ENCODE measurements at regions not wholly inside any gene's neighbourhood (a gene's known extent, or its start where the extent isn't known, plus 50 kb on each side); places are given as distances from the start of the nearest gene placed in this dataset.

- Histone ChIP-seq H3K27me3 (no peaks in the 10 kb centered on the region), H3K4me3 (no peak overlapping the region), H3K36me3 (replicated peaks; ENCODE audit: insufficient read depth, low read depth) (no peaks in the 10 kb centered on the region), H3K9me2 (replicated peaks; ENCODE audit: insufficient read depth) (no peaks in the 10 kb centered on the region), H2AFZ (no peak overlapping the region), H4K20me1 (ENCODE audit: insufficient read depth, poor library complexity, severe bottlenecking) (no peaks in the 10 kb centered on the region), H3K4me1 (ENCODE audit: insufficient read depth) (no peaks in the 10 kb centered on the region), H3K79me2 (no peaks in the 10 kb centered on the region), H3K27ac (no peak overlapping the region), H3K9me3 (ENCODE audit: low read depth) (no peaks in the 10 kb centered on the region), H3K4me2 (no peak overlapping the region)
- no peak for DNase-seq (ENCODE audit: low spot score)
- no peak for TF ChIP-seq EZH2phosphoT487 (IDR thresholded peaks at IDR 0.05; ENCODE audit: low read depth, severe bottlenecking, unreplicated experiment)
- TF ChIP-seq EZH2 (IDR thresholded peaks at IDR 0.05; ENCODE audit: borderline replicate concordance), result no peak
- no peak for TF ChIP-seq CTCF (IDR thresholded peaks at IDR 0.05; ENCODE audit: poor library complexity)
- WGBS (ENCODE audit: low lambda C conversion rate, missing lambda C conversion rate), result 84% methylated on average over 7 of the region's 7 CpGs
These were observed 155.3 kb upstream of the NABP1 start for GRCh38 chr2:191522478-191523120.

GRCh38 chr2:191526091-191526490 is 151.8 kb upstream of the NABP1 start:
- H2AFZ ChIP-seq, result no peak overlapping the region
- H3K4me3 ChIP-seq, result no peak overlapping the region
- H3K4me2 ChIP-seq, result no peak overlapping the region
- H3K27me3 ChIP-seq, result no peaks in the 10 kb centered on the region
- no peaks in the 10 kb centered on the region for H3K9me2 ChIP-seq (replicated peaks; ENCODE audit: insufficient read depth)
- no peaks in the 10 kb centered on the region for H4K20me1 ChIP-seq (ENCODE audit: insufficient read depth, poor library complexity, severe bottlenecking)
- no peaks in the 10 kb centered on the region for H3K4me1 ChIP-seq (ENCODE audit: insufficient read depth)
- no peaks in the 10 kb centered on the region for H3K36me3 ChIP-seq (replicated peaks; ENCODE audit: insufficient read depth, low read depth)
- no peak overlapping the region for H3K27ac ChIP-seq
- no peaks in the 10 kb centered on the region for H3K79me2 ChIP-seq
- H3K9me3 ChIP-seq (ENCODE audit: low read depth), result no peaks in the 10 kb centered on the region
- 97% methylated on average over 1 of the region's 1 CpG for WGBS (ENCODE audit: low lambda C conversion rate, missing lambda C conversion rate)
- DNase-seq (ENCODE audit: low spot score), result no peak
- no peak for TF ChIP-seq CTCF (IDR thresholded peaks at IDR 0.05; ENCODE audit: poor library complexity)
- no peak for TF ChIP-seq EZH2 (IDR thresholded peaks at IDR 0.05; ENCODE audit: borderline replicate concordance)
- TF ChIP-seq EZH2phosphoT487 (IDR thresholded peaks at IDR 0.05; ENCODE audit: low read depth, severe bottlenecking, unreplicated experiment), result no peak

GRCh38 chr2:191526536-191526935 is 151.4 kb upstream of the NABP1 start:
- Histone ChIP-seq H3K9me2 (replicated peaks; ENCODE audit: insufficient read depth) (no peaks in the 10 kb centered on the region), H3K4me2 (no peak overlapping the region), H3K27me3 (no peaks in the 10 kb centered on the region), H3K79me2 (no peaks in the 10 kb centered on the region), H4K20me1 (ENCODE audit: insufficient read depth, poor library complexity, severe bottlenecking) (no peaks in the 10 kb centered on the region), H3K4me1 (ENCODE audit: insufficient read depth) (no peaks in the 10 kb centered on the region), H3K27ac (no peak overlapping the region), H3K4me3 (no peak overlapping the region), H3K36me3 (replicated peaks; ENCODE audit: insufficient read depth, low read depth) (no peaks in the 10 kb centered on the region), H2AFZ (no peak overlapping the region), H3K9me3 (ENCODE audit: low read depth) (no peaks in the 10 kb centered on the region)
- TF ChIP-seq CTCF (IDR thresholded peaks at IDR 0.05; ENCODE audit: poor library complexity), result no peak
- TF ChIP-seq EZH2 (IDR thresholded peaks at IDR 0.05; ENCODE audit: borderline replicate concordance), result no peak
- DNase-seq (ENCODE audit: low spot score), result no peak
- WGBS (ENCODE audit: low lambda C conversion rate, missing lambda C conversion rate), result 71% methylated on average over 2 of the region's 2 CpGs

Data from hepatocyte (in vitro differentiated cells).